ENCODE measurements at regions not wholly inside any gene's neighbourhood (a gene's known extent, or its start where the extent isn't known, plus 50 kb on each side); places are given as distances from the start of the nearest gene placed in this dataset.
"Not testable (repeated sequence)": the region's sequence is repeated elsewhere in the genome, so short reads cannot be mapped to it uniquely, and the experiment has no call there.

- DNase-seq: no peak
Observed at GRCh38 chr12:28693565-28694219, 455.4 kb upstream of the FAR2 start.

DNA sequence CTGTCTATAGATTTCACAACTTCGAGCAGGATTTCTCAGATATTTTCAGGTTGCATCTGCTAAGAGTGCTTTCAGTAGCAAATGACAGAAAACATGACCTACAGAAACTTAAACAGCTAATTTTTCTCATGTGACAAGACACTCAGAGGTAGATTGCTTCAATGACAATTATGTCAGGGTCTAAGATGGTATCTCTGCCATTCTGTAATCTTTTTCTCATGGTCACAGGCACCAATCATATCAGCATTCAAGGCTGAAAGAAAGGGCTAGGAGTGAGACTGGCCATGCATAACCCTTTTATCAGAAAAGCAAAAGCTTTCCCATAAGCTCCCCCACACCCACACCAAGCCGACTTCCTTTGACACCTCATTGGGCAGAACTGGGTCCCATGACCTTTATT, 450.5 kb upstream of the FAR2 start:
- DNase-seq: no peak

GRCh38 chr12:28699029-28699428, 450.0 kb upstream of the FAR2 start:
- no peak for DNase-seq

GRCh38 chr12:28700161-28700560, 448.9 kb upstream of the FAR2 start:
- DNase-seq: no peak

DNA sequence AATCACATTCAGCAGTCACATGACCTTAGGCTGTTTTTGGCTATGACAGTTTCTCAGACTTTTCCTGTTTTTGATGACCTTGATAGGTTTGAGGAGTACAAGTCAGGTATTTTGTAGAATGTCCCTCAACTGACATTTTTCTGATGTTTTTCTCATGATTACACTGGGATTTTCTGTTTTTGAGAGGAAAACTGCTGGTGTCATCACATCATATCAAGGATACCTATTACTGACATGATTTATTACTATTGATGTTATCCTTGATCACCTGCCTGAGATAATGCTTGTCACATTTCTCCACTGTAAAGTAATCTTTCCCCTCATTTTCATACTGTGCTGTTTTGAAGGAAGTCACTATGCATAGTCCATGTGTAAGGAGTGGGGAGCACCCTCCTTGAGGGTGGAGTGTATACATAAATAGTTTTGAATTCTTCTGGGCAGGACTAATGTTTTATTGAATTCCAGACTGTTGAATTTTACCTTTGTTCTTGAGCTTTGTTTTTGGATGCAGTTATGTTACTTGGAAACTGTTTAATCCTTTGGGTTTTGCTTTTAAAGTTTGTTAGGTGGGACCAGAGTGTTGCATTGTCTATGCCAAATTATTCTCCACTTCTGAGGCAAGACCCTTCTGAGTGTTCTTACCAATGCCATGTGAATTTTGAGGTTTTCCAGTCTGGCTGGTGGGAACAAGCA, 444.5 kb upstream of the FAR2 start:
- DNase-seq: no peak

DNA sequence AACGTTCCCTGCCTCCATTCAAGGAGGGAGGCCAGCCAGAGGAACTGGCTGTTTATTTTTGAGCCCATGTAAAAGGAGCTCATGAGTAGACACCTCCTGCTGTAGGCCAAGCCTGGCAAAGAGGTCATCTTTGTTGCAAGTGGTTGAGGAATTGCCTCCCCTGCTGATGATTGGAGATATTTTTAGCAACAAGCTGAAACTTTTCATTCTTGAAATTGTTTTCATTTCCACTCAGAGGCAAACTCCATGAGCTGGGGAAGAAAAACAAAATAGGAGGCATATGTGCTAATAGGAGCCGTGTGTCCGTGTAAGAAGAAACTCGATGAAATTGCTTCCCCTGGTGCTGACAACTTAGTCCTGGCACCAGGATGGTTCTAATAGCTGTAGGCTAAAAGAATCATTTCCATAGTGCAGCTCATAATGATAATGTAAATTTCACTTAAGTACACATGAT, 440.1 kb upstream of the FAR2 start:
- DNase-seq: no peak

DNA sequence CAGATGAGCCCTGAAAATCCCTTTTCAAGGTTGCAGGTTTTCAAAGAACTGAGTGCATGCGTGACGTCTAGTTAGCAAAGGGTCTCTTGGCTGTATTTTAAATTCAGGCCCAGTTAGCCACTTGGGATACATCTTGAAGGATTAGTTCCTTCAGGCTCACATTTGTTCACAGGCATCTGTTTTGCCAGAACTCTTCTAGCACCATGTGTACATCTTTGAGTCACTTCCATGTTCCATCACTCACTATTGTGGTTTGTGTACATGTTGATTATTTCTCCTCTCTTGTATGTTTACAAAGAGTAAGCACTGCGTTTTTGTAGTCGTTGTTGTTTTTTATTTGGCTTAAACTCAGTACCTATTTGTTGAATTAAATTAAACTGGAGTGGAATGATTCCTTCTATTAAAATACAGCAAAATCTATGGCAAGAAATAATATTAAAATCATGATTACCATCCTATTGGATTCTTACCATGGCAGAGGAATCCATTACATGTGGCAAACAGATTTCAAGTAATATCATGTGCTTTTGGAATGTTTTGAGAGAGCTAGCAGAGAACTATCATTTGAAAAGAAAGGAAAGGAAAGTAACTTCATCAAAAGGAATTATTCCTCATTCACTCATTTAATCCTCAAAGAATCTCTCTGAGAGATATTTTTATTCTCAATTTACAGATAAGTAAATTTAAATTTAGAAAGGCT, 438.9 kb upstream of the FAR2 start:
- no peak for DNase-seq

DNA sequence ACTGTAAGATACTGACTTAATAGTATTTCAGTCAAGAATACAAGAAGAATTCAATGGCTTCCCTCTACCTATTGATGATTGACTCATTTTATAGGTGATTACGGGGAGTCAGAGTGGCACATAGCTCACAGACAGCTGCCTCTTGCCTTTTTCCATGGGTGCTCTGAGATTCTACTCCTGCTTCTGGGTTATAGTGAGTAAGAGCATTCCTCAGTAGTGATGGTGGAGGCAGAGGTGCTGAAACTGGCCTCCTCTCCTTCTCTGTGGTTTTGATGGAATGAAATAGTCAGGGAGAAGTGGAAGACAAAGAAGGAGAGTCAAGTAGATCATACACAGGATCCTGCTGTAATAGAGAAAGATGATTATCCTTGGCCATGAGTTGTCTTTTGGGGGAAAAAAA, 438.2 kb upstream of the FAR2 start:
- DNase-seq: no peak

- DNase-seq: no peak
Observed at GRCh38 chr12:28711421-28711820, 437.7 kb upstream of the FAR2 start.

- no peak for DNase-seq
Observed at GRCh38 chr12:28742791-28743190, 406.3 kb upstream of the FAR2 start.

GRCh38 chr12:28746734-28747325, 402.2 kb upstream of the FAR2 start:
- DNase-seq: no peak

DNA sequence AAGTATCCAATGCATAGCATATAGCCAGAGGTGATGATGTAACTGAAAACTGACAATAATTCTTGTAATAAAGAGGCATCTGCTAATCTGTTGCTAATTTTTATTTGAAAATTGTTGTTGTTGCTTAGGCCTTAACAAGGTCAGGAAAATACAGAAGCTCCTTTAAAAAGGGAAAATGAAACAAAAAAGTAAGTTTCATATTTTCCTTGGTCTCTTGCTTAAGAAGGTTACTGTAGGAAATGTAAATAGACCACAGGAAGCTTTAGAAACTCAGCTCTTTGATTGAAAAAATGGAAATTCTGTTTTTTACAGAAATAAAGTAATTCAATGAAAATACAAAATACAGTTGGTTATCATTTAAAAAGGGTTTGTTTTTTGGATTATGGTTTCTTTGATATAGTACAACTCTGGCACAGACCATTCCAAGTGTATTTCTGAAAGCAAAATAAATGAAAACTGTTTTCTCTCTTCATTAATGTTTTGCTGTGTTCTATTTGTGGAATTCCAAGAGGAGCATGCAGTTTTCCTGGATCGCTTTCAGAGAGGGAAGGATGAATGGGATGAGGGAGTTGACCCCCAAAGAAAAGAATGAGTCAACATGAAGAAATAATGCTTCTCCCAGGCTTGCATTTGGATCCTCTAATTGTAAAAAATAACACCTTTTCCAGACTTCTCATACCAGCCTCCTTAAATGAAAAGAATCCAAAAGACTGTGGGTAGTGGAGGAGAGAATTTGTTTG, 398.0 kb upstream of the FAR2 start:
- no peak for DNase-seq

GRCh38 chr12:28755027-28755426, 394.1 kb upstream of the FAR2 start:
- DNase-seq: no peak

DNA sequence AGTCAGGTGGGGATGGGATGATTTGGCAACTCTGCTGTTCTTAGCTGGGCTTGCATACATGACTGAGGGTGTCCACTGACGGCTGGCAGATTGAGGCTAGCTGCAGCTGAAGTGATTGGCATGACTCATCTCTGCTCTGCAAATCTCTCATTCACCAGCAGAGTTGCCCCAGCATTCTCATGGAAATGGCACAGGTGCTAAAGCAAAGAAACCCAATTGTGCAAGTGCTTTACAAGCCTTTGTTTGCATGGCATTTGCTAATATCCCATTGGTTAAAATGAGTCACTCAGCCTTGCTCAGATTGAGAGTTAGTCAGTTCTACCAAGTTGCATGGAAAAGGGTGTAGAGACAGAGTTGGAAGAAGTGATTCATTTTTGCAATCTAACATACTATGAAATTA, 389.7 kb upstream of the FAR2 start:
- no peak for DNase-seq

DNA sequence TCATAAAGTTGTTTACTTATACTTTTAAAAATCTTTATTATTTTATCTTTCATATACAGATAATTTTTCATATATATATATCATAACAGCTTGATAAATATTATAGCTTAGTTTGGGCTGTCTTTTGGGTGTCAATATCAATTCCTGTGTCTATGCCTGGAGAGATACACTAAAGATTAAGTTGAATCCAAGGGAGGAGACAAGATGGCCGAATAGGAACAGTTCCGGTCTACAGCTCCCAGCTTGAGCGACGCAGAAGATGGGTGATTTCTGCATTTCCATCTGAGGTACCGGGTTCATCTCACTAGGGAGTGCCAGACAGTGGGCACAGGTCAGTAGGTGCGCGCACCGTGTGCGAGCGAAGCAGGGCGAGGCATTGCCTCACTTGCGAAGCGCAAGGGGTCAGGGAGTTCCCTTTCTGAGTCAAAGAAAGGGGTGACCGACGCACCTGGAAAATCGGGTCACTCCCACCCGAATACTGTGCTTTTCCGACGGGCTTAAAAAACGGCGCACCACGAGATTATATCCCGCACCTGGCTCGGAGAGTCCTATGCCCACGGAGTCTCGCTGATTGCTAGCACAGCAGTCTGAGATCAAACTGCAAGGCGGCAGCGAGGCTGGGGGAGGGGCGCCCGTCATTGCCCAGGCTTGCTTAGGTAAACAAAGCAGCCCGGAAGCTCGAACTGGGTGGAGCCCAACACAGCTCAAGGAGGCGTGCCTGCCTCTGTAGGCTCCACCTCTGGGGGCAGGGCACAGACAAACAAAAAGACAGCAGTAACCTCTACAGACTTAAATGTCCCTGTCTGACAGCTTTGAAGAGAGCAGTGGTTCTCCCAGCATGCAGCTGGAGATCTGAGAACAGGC, 388.8 kb upstream of the FAR2 start:
- not testable (repeated sequence) for DNase-seq

- DNase-seq: not testable (repeated sequence)
Observed at GRCh38 chr12:28761897-28762296, 387.2 kb upstream of the FAR2 start.

- DNase-seq: no peak
Observed at GRCh38 chr12:28766398-28766797, 382.7 kb upstream of the FAR2 start.

DNA sequence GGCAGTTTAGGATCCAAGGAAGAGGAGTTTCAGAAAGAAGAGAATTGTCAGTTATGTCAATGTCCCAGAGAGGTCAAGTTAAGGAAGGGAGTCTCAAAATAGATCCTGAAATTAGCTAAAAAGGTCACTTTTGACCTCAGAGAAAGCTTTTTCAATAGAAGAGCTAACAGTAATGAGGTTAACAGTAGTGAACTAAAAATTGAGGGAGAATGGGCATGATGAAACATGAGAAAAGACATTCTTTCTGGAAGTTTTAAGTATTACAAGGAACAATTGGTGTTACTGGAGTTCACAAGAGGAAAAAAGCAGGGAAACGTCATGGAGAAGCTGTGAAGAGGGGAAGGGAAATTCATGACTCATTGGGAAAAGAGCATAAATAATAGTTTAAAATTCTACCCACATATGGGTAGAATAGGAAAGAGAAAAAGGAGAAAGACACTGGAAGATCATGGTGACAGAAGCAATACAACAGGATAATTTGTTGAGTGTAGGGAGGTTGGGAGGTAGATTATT, 381.2 kb upstream of the FAR2 start:
- DNase-seq: no peak

DNA sequence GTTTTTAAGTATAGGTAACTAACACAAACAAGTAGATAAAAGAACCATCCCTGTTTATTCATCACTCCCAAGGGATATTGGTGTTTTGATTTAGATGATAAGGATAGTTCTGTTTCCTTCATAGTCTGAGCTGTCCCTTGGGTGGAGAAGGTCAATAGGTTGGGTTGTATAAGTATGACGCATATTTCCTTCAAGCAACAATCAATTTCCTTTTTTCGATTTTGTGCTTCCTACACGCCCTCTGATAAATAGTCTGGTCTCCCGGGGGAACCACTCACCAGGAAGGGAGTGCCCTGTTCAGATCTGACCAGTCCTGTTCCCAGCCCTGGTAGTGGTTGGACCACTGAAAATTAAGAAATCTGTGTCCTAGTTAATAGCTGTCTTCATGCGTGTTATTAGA, 378.8 kb upstream of the FAR2 start:
- DNase-seq: no peak

- DNase-seq: peak; percentile 13
Observed at GRCh38 chr12:28771968-28772367, 377.1 kb upstream of the FAR2 start.

- no peak for DNase-seq
Observed at GRCh38 chr12:28775556-28775955, 373.5 kb upstream of the FAR2 start.

All from tongue (tissue), 1 donor.